HCT116 (cell line): ENCODE measurements at regions not wholly inside any gene's neighbourhood (a gene's known extent, or its start where the extent isn't known, plus 50 kb on each side); places are given as distances from the start of the nearest gene placed in this dataset.

ENCODE experiments used
- ATAC-seq: fragments of 200-7000 bp; cut with Tn5 transposase; 2 replicates; pipeline ENCODE4 v1.9.1; 2020; ENCODE audit warnings: mild to moderate bottlenecking, moderate library complexity
- BruUV-seq: library from RNA; stranded (reverse); fragments of 400-500 nt; replicated peaks from 2 replicates; lab custom pipeline; 2021; lab: Mats Ljungman, UMichigan
- CTCF ChIA-PET: fragments of 300-600 bp; sonication (Branson Sonifier 250); formaldehyde crosslinking; loops from one replicate; lab custom pipeline; 2021; ENCODE audit warnings: antibody characterized with exemption; lab: Charles Lee
- POLR2A ChIA-PET: fragments of 300-600, 350-600 bp; sonication (Branson Sonifier 250); formaldehyde crosslinking; loops from one replicate; lab custom pipeline; 2021; ENCODE audit warnings: antibody characterized with exemption; lab: Charles Lee
- RAD21 ChIA-PET, 2 experiments: fragments of 300-600 bp; sonication (Branson Sonifier 250); formaldehyde crosslinking; loops; one replicate each; lab custom pipeline; 2023; ENCODE audit warnings: low total read pairs in 2 of 2; ENCODE audit not compliant: uncharacterized antibody in 2 of 2, unreplicated experiment in 2 of 2, low non-redundant PET in 1 of 2; lab: Charles Lee
- DNase-seq: peaks from one replicate; pipeline ENCODE4 v3.0.0-alpha.2; 2010; ENCODE audit warnings: low read depth, low spot score
- H2AFZ ChIP-seq: fragments of 200-600 bp; shearing (Covaris generic), sonication (generic); 2 replicates; pipeline ENCODE4 v1.6.1; 2017; ENCODE audit warnings: low read depth, mixed run types, mixed read lengths, antibody characterized with exemption, low read length; ENCODE audit not compliant: poor library complexity, severe bottlenecking
- H3K27ac ChIP-seq: 2 replicates; pipeline ENCODE4 v1.5.1; 2012; ENCODE audit warnings: low read depth, low read length
- H3K27me3 ChIP-seq: fragments of 200-600 bp; sonication (generic); 2 replicates; pipeline ENCODE4 v1.6.1; 2016; ENCODE audit warnings: mixed run types, low read length, mixed read lengths; ENCODE audit not compliant: insufficient read depth
- H3K36me3 ChIP-seq, 2 experiments: fragments of 200-500 bp in 1 of 2; fragments of 200-600 bp in 1 of 2; sonication (Bioruptor generic) in 1 of 2; sonication (generic) in 1 of 2; 2 replicates each; pipeline versions ENCODE4 v1.5.1 to v1.6.1; 2014 to 2016; ENCODE audit warnings: low read length in 2 of 2, inconsistent platforms in 1 of 2, mixed read lengths in 1 of 2, mixed run types in 1 of 2; ENCODE audit not compliant: insufficient read depth in 2 of 2, control insufficient read depth in 1 of 2
- H3K4me1 ChIP-seq, 2 experiments: fragments of 200-600 bp in 1 of 2; sonication (generic) in 1 of 2; 2 replicates each; pipeline versions ENCODE4 v1.5.1 to v1.6.1; 2012 to 2017; ENCODE audit warnings: low read length in 2 of 2, inconsistent platforms in 1 of 2, mild to moderate bottlenecking in 1 of 2, mixed read lengths in 1 of 2, mixed run types in 1 of 2, moderate library complexity in 1 of 2; ENCODE audit not compliant: insufficient read depth in 2 of 2, control insufficient read depth in 1 of 2
- H3K4me2 ChIP-seq: fragments of 200-600 bp; sonication (generic); 2 replicates; pipeline ENCODE4 v1.6.1; 2017; ENCODE audit warnings: mixed run types, low read length, mixed read lengths
- H3K4me3 ChIP-seq, 2 experiments: fragments of 200-600 bp in 1 of 2; sonication (generic) in 1 of 2; replicated peaks in 1 of 2; 2 replicates each; pipeline ENCODE4 v1.5.1; 2011 to 2016; ENCODE audit warnings: low read length in 2 of 2, control low read depth in 1 of 2, low read depth in 1 of 2, mild to moderate bottlenecking in 1 of 2, mixed read lengths in 1 of 2, mixed run types in 1 of 2
- H3K79me2 ChIP-seq: fragments of 200-600 bp; sonication (generic); 2 replicates; pipeline ENCODE4 v1.6.1; 2017; ENCODE audit warnings: mild to moderate bottlenecking, mixed run types, low read length, moderate library complexity, mixed read lengths; ENCODE audit not compliant: insufficient read depth
- H3K9ac ChIP-seq: fragments of 200-600 bp; sonication (generic); 2 replicates; pipeline ENCODE4 v1.6.1; 2016; ENCODE audit warnings: low read length, mixed read lengths
- H3K9me2 ChIP-seq: fragments of 200-600 bp; sonication (generic), shearing (Covaris generic); 2 replicates; pipeline ENCODE4 v1.6.1; 2017; ENCODE audit warnings: mixed run types, mild to moderate bottlenecking, moderate library complexity; ENCODE audit not compliant: insufficient read depth
- H3K9me3 ChIP-seq, 2 experiments: fragments of 200-500 bp in 1 of 2; fragments of 200-600 bp in 1 of 2; sonication (Bioruptor generic) in 1 of 2; sonication (generic) in 1 of 2; 2 replicates each; pipeline ENCODE4 v1.6.1; 2014 to 2017; ENCODE audit warnings: low read length in 2 of 2, mixed read lengths in 2 of 2, inconsistent platforms in 1 of 2, low read depth in 1 of 2, mild to moderate bottlenecking in 1 of 2, mixed run types in 1 of 2, moderate library complexity in 1 of 2; ENCODE audit not compliant: control insufficient read depth in 1 of 2, insufficient read depth in 1 of 2
- H4K20me1 ChIP-seq: fragments of 200-600 bp; sonication (generic), shearing (Covaris generic); 2 replicates; pipeline ENCODE4 v1.6.1; 2017; ENCODE audit warnings: mixed run types, mild to moderate bottlenecking, moderate library complexity; ENCODE audit not compliant: insufficient read depth
- CEBPB ChIP-seq: IDR thresholded peaks from 2 replicates; pipeline ENCODE4 v1.6.1; 2012; ENCODE audit warnings: low read depth
- ELF1 ChIP-seq: IDR thresholded peaks from 2 replicates; pipeline ENCODE4 v1.6.1; 2012; ENCODE audit warnings: low read depth, borderline replicate concordance
- EZH2phosphoT487 ChIP-seq: fragments of 200-600 bp; IDR thresholded peaks from 2 replicates; pipeline ENCODE4 v1.6.1; 2018; ENCODE audit warnings: antibody characterized with exemption, borderline replicate concordance
- FOSL1 ChIP-seq: IDR thresholded peaks from 2 replicates; pipeline ENCODE4 v1.6.1; 2012; ENCODE audit warnings: low read depth
- JUND ChIP-seq: IDR thresholded peaks from 2 replicates; pipeline ENCODE4 v1.6.1; 2012
- POLR2A ChIP-seq: IDR thresholded peaks from 2 replicates; pipeline ENCODE4 v1.7.0; 2011; ENCODE audit warnings: borderline replicate concordance; ENCODE audit not compliant: insufficient read depth, insufficient read length; ENCODE audit errors: extremely low read depth
- POLR2AphosphoS5 ChIP-seq: IDR thresholded peaks from 2 replicates; pipeline ENCODE4 v1.6.1; 2011; ENCODE audit warnings: mild to moderate bottlenecking, low read depth, low read length, moderate library complexity
- SRF ChIP-seq: IDR thresholded peaks from 2 replicates; pipeline ENCODE4 v1.6.1; 2012; ENCODE audit warnings: low read depth
- TCF7L2 ChIP-seq: IDR thresholded peaks from 2 replicates; pipeline ENCODE4 v1.7.0; 2011; ENCODE audit warnings: borderline replicate concordance, inconsistent platforms; ENCODE audit not compliant: insufficient read depth, insufficient read length; ENCODE audit errors: extremely low read depth
- YY1 ChIP-seq: IDR thresholded peaks from 2 replicates; pipeline ENCODE4 v1.6.1; 2011; ENCODE audit warnings: low read length, low read depth, moderate library complexity, mild to moderate bottlenecking; ENCODE audit not compliant: insufficient replicate concordance; ENCODE audit errors: extremely low read depth
- ZFX ChIP-seq: fragments of 450-650 bp; IDR thresholded peaks from 2 replicates; pipeline ENCODE4 v1.6.1; 2017
- intact Hi-C: fragments of 100-400 bp; cut with micrococcal nuclease; formaldehyde crosslinking; loops from 2 replicates; pipeline ENCODE4 v1.10.0; 2022
- TF ChIP-seq, protein P1 (sequence below), 3 experiments: fragments of 200-600 bp in 1 of 3; sonication (generic) in 1 of 3; IDR thresholded peaks in 2 of 3; conservative IDR thresholded peaks in 1 of 3; 2 replicates each; pipeline ENCODE4 v1.5.1; 2012 to 2017; ENCODE audit warnings: low read depth in 2 of 3, low read length in 2 of 3, antibody characterized with exemption in 1 of 3, borderline replicate concordance in 1 of 3, control low read depth in 1 of 3, mild to moderate bottlenecking in 1 of 3, mixed read lengths in 1 of 3, mixed run types in 1 of 3, moderate library complexity in 1 of 3; ENCODE audit not compliant: insufficient read depth in 1 of 3
- TF ChIP-seq, protein P2 (sequence below): IDR thresholded peaks from 2 replicates; pipeline ENCODE4 v1.6.1; 2012
- TF ChIP-seq, protein P3 (sequence below): IDR thresholded peaks from 2 replicates; pipeline ENCODE4 v1.6.1; 2012; ENCODE audit warnings: low read depth

GRCh38 chr10:30169342-30169741 is 110.0 kb upstream of the JCAD start (continued):
- TF ChIP-seq, protein P1, sequence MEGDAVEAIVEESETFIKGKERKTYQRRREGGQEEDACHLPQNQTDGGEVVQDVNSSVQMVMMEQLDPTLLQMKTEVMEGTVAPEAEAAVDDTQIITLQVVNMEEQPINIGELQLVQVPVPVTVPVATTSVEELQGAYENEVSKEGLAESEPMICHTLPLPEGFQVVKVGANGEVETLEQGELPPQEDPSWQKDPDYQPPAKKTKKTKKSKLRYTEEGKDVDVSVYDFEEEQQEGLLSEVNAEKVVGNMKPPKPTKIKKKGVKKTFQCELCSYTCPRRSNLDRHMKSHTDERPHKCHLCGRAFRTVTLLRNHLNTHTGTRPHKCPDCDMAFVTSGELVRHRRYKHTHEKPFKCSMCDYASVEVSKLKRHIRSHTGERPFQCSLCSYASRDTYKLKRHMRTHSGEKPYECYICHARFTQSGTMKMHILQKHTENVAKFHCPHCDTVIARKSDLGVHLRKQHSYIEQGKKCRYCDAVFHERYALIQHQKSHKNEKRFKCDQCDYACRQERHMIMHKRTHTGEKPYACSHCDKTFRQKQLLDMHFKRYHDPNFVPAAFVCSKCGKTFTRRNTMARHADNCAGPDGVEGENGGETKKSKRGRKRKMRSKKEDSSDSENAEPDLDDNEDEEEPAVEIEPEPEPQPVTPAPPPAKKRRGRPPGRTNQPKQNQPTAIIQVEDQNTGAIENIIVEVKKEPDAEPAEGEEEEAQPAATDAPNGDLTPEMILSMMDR (IDR thresholded peaks at IDR 0.05 in 2 of 3, conservative IDR thresholded peaks at IDR 0.05 in 1 of 3; ENCODE audit: borderline replicate concordance in 1 of 3, insufficient read depth in 1 of 3, low read depth in 2 of 3, low read length in 2 of 3): no peak
- TF ChIP-seq EZH2phosphoT487: no peak
- TF ChIP-seq, all 23 proteins: peak for 0

DNA sequence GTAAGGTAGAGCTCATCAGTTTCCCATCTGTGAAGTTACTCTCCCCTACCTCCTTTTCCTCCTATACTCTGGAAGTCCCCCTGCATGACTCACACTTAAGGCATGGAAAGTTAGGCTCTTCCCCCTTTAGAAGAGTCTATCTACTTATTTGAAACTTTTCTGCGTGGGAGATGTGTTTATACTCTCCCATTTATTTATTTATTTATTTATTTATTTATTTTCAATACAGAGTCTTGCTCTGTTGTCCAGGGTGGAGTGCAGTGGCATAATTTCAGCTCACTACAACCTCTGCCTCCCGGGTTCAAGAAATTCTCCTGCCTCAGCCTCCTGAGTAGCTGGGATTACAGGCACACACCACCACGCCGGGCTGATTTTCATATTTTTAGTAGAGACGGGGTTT is 107.5 kb upstream of the JCAD start:
- no peaks in the 10 kb centered on the region for H3K36me3 ChIP-seq
- H3K79me2 ChIP-seq: no peaks in the 10 kb centered on the region
- intact Hi-C loops: no loop called here
- POLR2A ChIA-PET: no interaction called here
- DNase-seq (no peak), ATAC-seq (no peak)
- no TSS peak for BruUV-seq
- CTCF ChIA-PET: no interaction called here
- H4K20me1 ChIP-seq: no peaks in the 10 kb centered on the region
- no peak overlapping the region for H2AFZ ChIP-seq
- RAD21 ChIA-PET: no interaction called here
- H3K9ac ChIP-seq: no peak overlapping the region
- no peak overlapping the region for H3K4me2 ChIP-seq
- no peaks in the 10 kb centered on the region for H3K27me3 ChIP-seq
- H3K27ac ChIP-seq: no peak overlapping the region
- TF ChIP-seq FOSL1 (no peak), EZH2phosphoT487 (no peak), TCF7L2 (no peak), ZFX (no peak), ELF1 (no peak), POLR2A (no peak), JUND (no peak), CEBPB (no peak), YY1 (no peak), POLR2AphosphoS5 (no peak), SRF (no peak)
- TF ChIP-seq, protein P2, sequence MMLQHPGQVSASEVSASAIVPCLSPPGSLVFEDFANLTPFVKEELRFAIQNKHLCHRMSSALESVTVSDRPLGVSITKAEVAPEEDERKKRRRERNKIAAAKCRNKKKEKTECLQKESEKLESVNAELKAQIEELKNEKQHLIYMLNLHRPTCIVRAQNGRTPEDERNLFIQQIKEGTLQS: no peak
- TF ChIP-seq, protein P3, sequence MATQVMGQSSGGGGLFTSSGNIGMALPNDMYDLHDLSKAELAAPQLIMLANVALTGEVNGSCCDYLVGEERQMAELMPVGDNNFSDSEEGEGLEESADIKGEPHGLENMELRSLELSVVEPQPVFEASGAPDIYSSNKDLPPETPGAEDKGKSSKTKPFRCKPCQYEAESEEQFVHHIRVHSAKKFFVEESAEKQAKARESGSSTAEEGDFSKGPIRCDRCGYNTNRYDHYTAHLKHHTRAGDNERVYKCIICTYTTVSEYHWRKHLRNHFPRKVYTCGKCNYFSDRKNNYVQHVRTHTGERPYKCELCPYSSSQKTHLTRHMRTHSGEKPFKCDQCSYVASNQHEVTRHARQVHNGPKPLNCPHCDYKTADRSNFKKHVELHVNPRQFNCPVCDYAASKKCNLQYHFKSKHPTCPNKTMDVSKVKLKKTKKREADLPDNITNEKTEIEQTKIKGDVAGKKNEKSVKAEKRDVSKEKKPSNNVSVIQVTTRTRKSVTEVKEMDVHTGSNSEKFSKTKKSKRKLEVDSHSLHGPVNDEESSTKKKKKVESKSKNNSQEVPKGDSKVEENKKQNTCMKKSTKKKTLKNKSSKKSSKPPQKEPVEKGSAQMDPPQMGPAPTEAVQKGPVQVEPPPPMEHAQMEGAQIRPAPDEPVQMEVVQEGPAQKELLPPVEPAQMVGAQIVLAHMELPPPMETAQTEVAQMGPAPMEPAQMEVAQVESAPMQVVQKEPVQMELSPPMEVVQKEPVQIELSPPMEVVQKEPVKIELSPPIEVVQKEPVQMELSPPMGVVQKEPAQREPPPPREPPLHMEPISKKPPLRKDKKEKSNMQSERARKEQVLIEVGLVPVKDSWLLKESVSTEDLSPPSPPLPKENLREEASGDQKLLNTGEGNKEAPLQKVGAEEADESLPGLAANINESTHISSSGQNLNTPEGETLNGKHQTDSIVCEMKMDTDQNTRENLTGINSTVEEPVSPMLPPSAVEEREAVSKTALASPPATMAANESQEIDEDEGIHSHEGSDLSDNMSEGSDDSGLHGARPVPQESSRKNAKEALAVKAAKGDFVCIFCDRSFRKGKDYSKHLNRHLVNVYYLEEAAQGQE: no peak
- TF ChIP-seq, protein P1 (IDR thresholded peaks at IDR 0.05 in 2 of 3, conservative IDR thresholded peaks at IDR 0.05 in 1 of 3; ENCODE audit: borderline replicate concordance in 1 of 3, insufficient read depth in 1 of 3, low read depth in 2 of 3, low read length in 2 of 3): no peak
- no peaks in the 10 kb centered on the region for H3K9me2 ChIP-seq
- no peaks in the 10 kb centered on the region for H3K9me3 ChIP-seq
- H3K4me3 ChIP-seq: no peak overlapping the region
- H3K4me1 ChIP-seq: no peaks in the 10 kb centered on the region
